ENCODE measurements at regions not wholly inside any gene's neighbourhood (a gene's known extent, or its start where the extent isn't known, plus 50 kb on each side); places are given as distances from the start of the nearest gene placed in this dataset.

GRCh38 chr11:15884141-15884540 is 472.2 kb downstream of the SOX6 start:
- TF ChIP-seq ESRRB (CRISPR knock-in tag; IDR thresholded peaks at IDR 0.05; ENCODE audit: borderline replicate concordance) (no peak), HINFP (tag; conservative IDR thresholded peaks at IDR 0.05; ENCODE audit: low read depth) (no peak)
- TF ChIP-seq, protein P1, sequence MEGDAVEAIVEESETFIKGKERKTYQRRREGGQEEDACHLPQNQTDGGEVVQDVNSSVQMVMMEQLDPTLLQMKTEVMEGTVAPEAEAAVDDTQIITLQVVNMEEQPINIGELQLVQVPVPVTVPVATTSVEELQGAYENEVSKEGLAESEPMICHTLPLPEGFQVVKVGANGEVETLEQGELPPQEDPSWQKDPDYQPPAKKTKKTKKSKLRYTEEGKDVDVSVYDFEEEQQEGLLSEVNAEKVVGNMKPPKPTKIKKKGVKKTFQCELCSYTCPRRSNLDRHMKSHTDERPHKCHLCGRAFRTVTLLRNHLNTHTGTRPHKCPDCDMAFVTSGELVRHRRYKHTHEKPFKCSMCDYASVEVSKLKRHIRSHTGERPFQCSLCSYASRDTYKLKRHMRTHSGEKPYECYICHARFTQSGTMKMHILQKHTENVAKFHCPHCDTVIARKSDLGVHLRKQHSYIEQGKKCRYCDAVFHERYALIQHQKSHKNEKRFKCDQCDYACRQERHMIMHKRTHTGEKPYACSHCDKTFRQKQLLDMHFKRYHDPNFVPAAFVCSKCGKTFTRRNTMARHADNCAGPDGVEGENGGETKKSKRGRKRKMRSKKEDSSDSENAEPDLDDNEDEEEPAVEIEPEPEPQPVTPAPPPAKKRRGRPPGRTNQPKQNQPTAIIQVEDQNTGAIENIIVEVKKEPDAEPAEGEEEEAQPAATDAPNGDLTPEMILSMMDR (IDR thresholded peaks at IDR 0.05 in 2 of 3, conservative IDR thresholded peaks at IDR 0.05 in 1 of 3; ENCODE audit: insufficient read depth in 2 of 3, low read depth in 1 of 3, low read length in 3 of 3), result no peak
